ENCODE measurements at regions not wholly inside any gene's neighbourhood (a gene's known extent, or its start where the extent isn't known, plus 50 kb on each side); places are given as distances from the start of the nearest gene placed in this dataset.

DNA sequence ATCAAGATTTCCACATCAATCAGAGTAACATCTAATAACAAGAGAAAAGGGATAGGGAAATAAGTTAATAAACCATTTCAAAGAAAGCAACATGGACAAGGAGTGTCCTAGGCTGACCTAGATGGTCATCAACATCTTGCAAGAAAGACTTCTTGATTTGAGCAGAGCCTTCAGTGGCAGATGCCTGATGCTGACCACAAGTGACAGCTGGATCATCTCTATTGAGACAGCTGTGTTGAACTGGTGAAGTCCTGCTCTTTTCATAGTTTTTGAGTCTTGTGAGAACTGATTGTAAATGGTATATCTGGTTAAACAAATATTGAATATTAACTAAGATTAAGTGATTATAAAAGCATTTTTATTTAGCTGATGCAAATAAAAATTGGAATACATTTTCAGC is 1083.6 kb upstream of the LRFN5 start:
- TF ChIP-seq, protein P1, sequence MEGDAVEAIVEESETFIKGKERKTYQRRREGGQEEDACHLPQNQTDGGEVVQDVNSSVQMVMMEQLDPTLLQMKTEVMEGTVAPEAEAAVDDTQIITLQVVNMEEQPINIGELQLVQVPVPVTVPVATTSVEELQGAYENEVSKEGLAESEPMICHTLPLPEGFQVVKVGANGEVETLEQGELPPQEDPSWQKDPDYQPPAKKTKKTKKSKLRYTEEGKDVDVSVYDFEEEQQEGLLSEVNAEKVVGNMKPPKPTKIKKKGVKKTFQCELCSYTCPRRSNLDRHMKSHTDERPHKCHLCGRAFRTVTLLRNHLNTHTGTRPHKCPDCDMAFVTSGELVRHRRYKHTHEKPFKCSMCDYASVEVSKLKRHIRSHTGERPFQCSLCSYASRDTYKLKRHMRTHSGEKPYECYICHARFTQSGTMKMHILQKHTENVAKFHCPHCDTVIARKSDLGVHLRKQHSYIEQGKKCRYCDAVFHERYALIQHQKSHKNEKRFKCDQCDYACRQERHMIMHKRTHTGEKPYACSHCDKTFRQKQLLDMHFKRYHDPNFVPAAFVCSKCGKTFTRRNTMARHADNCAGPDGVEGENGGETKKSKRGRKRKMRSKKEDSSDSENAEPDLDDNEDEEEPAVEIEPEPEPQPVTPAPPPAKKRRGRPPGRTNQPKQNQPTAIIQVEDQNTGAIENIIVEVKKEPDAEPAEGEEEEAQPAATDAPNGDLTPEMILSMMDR (conservative IDR thresholded peaks at IDR 0.05) = no peak
- no peak overlapping the region for H3K4me3 ChIP-seq (ENCODE audit: low read length)
- Mint-ChIP-seq H3K27ac (no peak overlapping the region), H3K4me1 (no peaks in the 10 kb centered on the region), H3K36me3 (ENCODE audit: low read depth) (no peaks in the 10 kb centered on the region), H3K4me3 (no peak overlapping the region), H3K9me3 (peaks cover 1% of the 10 kb centered on the region), H3K27me3 (ENCODE audit: insufficient read depth) (no peaks in the 10 kb centered on the region)
- no peaks in the 10 kb centered on the region for H3K9me3 ChIP-seq (ENCODE audit: control insufficient read depth, low read length)
- no peak overlapping the region for H3K9ac ChIP-seq (ENCODE audit: extremely low read depth, low read length, poor library complexity, severe bottlenecking)
- DNase-seq = no peak
- no peak overlapping the region for H3K27ac ChIP-seq (ENCODE audit: low read depth, low read length)
- no peaks in the 10 kb centered on the region for H3K4me1 ChIP-seq (ENCODE audit: control insufficient read depth, insufficient read depth, low read length)
- H3K27me3 ChIP-seq (ENCODE audit: control insufficient read depth, insufficient read depth, low read length, poor library complexity, severe bottlenecking) = no peaks in the 10 kb centered on the region
- no peaks in the 10 kb centered on the region for H3K36me3 ChIP-seq (ENCODE audit: control insufficient read depth, insufficient read depth, low read length)

DNA sequence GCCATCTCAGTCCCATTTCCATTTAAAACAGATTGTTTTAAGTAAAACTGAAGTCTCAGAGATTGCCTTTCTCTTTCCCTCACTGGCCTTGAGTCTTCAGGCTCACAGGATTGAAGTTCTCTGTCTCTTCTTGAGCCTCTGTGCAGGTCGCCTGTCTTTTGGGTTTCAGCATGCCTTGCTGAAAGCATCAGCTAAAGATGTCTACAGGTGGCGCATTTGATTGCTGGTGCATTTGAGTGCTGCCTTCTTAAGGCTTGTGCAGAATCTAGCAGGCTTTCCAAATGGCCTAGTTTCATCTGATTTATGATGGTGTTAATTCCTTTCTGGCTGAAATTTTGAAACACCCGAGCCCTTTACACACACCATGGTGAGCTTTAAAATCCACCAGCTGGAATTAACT is 1062.2 kb upstream of the FBXO33 start:
- Histone ChIP-seq H3K36me3 (ENCODE audit: control insufficient read depth, insufficient read depth, low read length) (no peaks in the 10 kb centered on the region), H3K27me3 (ENCODE audit: control insufficient read depth, insufficient read depth, low read length, poor library complexity, severe bottlenecking) (no peaks in the 10 kb centered on the region), H3K9ac (ENCODE audit: extremely low read depth, low read length, poor library complexity, severe bottlenecking) (no peak overlapping the region), H3K4me1 (ENCODE audit: control insufficient read depth, insufficient read depth, low read length) (no peaks in the 10 kb centered on the region), H3K27ac (ENCODE audit: low read depth, low read length) (no peak overlapping the region), H3K9me3 (ENCODE audit: control insufficient read depth, low read length) (no peaks in the 10 kb centered on the region), H3K4me3 (ENCODE audit: low read length) (no peak overlapping the region)
- TF ChIP-seq, protein P1 (conservative IDR thresholded peaks at IDR 0.05) = peak; percentile 41
- H3K36me3 Mint-ChIP-seq (ENCODE audit: low read depth) = no peaks in the 10 kb centered on the region
- H3K27ac Mint-ChIP-seq = no peak overlapping the region
- DNase-seq = no peak
- WGBS, 2 experiments (ENCODE audit: insufficient coverage in 1 of 2, insufficient read length in 1 of 2) = 81 to 90% methylated on average over 2 to 3 of the region's 3 CpGs
- no peak overlapping the region for H3K4me3 Mint-ChIP-seq
- peaks cover 5% of the 10 kb centered on the region for H3K9me3 Mint-ChIP-seq
- H3K27me3 Mint-ChIP-seq (ENCODE audit: insufficient read depth) = no peaks in the 10 kb centered on the region
- H3K4me1 Mint-ChIP-seq = peaks cover 9% of the 10 kb centered on the region

DNA sequence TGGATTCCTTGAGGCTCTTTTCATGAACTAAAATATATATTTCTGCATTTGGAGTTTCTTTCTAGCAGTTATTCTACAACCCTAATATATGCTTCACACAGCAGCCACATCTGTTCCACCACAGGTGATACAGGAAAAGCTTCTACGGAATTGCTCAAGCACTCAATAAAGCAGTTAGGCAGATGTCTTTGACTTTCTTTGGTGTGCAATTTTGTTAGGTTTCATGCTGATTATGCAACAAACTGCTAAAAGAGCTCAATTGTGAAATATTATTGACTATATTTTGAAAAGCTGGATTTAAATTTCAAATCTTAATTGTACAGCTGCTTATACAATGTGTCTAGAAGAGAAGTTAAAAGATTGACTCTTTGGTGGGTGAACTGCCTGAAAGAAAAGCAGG is 1055.6 kb upstream of the FBXO33 start:
- no peaks in the 10 kb centered on the region for H3K36me3 Mint-ChIP-seq (ENCODE audit: low read depth)
- no peak overlapping the region for H3K27ac ChIP-seq (ENCODE audit: low read depth, low read length)
- no peak for DNase-seq
- no peaks in the 10 kb centered on the region for H3K27me3 Mint-ChIP-seq (ENCODE audit: insufficient read depth)
- H3K27ac Mint-ChIP-seq = no peak overlapping the region
- TF ChIP-seq, protein P1 (conservative IDR thresholded peaks at IDR 0.05) = no peak
- H3K9me3 ChIP-seq (ENCODE audit: control insufficient read depth, low read length) = no peaks in the 10 kb centered on the region
- H3K4me3 ChIP-seq (ENCODE audit: low read length) = no peak overlapping the region
- no peak overlapping the region for H3K4me3 Mint-ChIP-seq
- no peaks in the 10 kb centered on the region for H3K27me3 ChIP-seq (ENCODE audit: control insufficient read depth, insufficient read depth, low read length, poor library complexity, severe bottlenecking)
- H3K9ac ChIP-seq (ENCODE audit: extremely low read depth, low read length, poor library complexity, severe bottlenecking) = no peak overlapping the region
- no peaks in the 10 kb centered on the region for H3K36me3 ChIP-seq (ENCODE audit: control insufficient read depth, insufficient read depth, low read length)
- 81% methylated on average over 1 of the region's 1 CpG; no CpG with 5 or more reads in 1 of the 2 experiments for WGBS, 2 experiments (ENCODE audit: insufficient coverage in 1 of 2, insufficient read length in 1 of 2)
- peaks cover 5% of the 10 kb centered on the region for H3K9me3 Mint-ChIP-seq
- H3K4me1 ChIP-seq (ENCODE audit: control insufficient read depth, insufficient read depth, low read length) = peaks cover 11% of the 10 kb centered on the region
- H3K4me1 Mint-ChIP-seq = peaks cover 28% of the 10 kb centered on the region
